ENCODE measurements at regions not wholly inside any gene's neighbourhood (a gene's known extent, or its start where the extent isn't known, plus 50 kb on each side); places are given as distances from the start of the nearest gene placed in this dataset.

DNA sequence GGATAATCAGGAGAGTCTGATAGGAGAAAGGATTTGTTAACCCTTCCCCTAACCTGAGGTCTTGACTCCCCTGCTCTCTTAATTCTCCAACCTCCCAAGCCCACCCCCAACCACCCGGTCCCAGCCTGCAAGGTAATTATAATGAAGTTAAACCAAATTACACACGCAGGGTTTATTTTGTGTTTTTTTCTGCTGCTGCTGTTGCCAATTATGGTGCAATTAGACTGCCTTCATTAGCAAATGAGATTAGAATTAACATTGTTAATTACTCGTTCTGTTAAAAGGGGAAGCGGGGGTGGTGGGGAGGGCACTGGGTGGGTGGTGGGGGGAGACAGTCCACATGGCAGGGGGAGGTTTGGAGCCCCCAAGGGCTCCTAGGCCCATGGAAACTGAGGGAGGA is 128.9 kb downstream of the CCT6B start:
- Histone ChIP-seq H3F3A (replicated peaks; ENCODE audit: low read depth) (no peaks in the 10 kb centered on the region), H3K9me2 (ENCODE audit: insufficient read depth) (no peaks in the 10 kb centered on the region), H3K27ac (ENCODE audit: low read depth) (no peak overlapping the region), H3K4me3 (no peak overlapping the region), H4K20me1 (replicated peaks; ENCODE audit: insufficient read depth) (no peaks in the 10 kb centered on the region), H3K4me1 (ENCODE audit: insufficient read depth) (peaks cover 19% of the 10 kb centered on the region), H3K36me3 (ENCODE audit: insufficient read depth) (no peaks in the 10 kb centered on the region), H2AFZ (peak overlapping the region; percentile 76; the same call in 1 of the 2 replicates), H3K79me2 (replicated peaks; ENCODE audit: insufficient read depth) (no peaks in the 10 kb centered on the region), H3K4me2 (peak overlapping the region; percentile 38; the same call in 1 of the 2 replicates), H3K27me3 (ENCODE audit: insufficient read depth) (no peaks in the 10 kb centered on the region)
- H3K27me3 Mint-ChIP-seq (ENCODE audit: insufficient read depth, low read depth, poor library complexity) = peaks cover 5% of the 10 kb centered on the region
- no peaks in the 10 kb centered on the region; the same call in 2 of the 3 replicates for H3K9me3 Mint-ChIP-seq
- peaks cover 38% of the 10 kb centered on the region for H3K4me1 Mint-ChIP-seq
- DNase-seq (ENCODE audit: low spot score) (no peak), ATAC-seq (no peak)
- no peak overlapping the region for H3K4me3 Mint-ChIP-seq
- TF ChIP-seq EZH2 (IDR thresholded peaks at IDR 0.05; ENCODE audit: low read depth, unreplicated experiment) = no peak
- TF ChIP-seq POLR2AphosphoS5 (IDR thresholded peaks at IDR 0.05; ENCODE audit: low read depth) = no peak
- no peak for TF ChIP-seq ZNF462 (CRISPR knock-in tag; IDR thresholded peaks at IDR 0.05)
- no peak for TF ChIP-seq REST (IDR thresholded peaks at IDR 0.05; ENCODE audit: unreplicated experiment)
- TF ChIP-seq ZNF114 (CRISPR knock-in tag; IDR thresholded peaks at IDR 0.05) = no peak
- no peak for TF ChIP-seq EZH2phosphoT487 (IDR thresholded peaks at IDR 0.05; ENCODE audit: unreplicated experiment)
- no peak for TF ChIP-seq CREB1 (CRISPR knock-in tag; IDR thresholded peaks at IDR 0.05; ENCODE audit: low read depth)
- TF ChIP-seq JUNB (IDR thresholded peaks at IDR 0.05; ENCODE audit: unreplicated experiment) = no peak
- TF ChIP-seq, protein P1, sequence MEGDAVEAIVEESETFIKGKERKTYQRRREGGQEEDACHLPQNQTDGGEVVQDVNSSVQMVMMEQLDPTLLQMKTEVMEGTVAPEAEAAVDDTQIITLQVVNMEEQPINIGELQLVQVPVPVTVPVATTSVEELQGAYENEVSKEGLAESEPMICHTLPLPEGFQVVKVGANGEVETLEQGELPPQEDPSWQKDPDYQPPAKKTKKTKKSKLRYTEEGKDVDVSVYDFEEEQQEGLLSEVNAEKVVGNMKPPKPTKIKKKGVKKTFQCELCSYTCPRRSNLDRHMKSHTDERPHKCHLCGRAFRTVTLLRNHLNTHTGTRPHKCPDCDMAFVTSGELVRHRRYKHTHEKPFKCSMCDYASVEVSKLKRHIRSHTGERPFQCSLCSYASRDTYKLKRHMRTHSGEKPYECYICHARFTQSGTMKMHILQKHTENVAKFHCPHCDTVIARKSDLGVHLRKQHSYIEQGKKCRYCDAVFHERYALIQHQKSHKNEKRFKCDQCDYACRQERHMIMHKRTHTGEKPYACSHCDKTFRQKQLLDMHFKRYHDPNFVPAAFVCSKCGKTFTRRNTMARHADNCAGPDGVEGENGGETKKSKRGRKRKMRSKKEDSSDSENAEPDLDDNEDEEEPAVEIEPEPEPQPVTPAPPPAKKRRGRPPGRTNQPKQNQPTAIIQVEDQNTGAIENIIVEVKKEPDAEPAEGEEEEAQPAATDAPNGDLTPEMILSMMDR (conservative IDR thresholded peaks at IDR 0.05; ENCODE audit: low read depth in 2 of 2) = no peak
- TF ChIP-seq ZNF331 (CRISPR knock-in tag; IDR thresholded peaks at IDR 0.05; ENCODE audit: low read depth) = no peak
- TF ChIP-seq ETS1 (IDR thresholded peaks at IDR 0.05) = no peak
- no peak for TF ChIP-seq NANOG (IDR thresholded peaks at IDR 0.05; ENCODE audit: borderline replicate concordance)
- no peak for TF ChIP-seq STAT1 (IDR thresholded peaks at IDR 0.05; ENCODE audit: unreplicated experiment)
- no peak overlapping the region for H3K27ac Mint-ChIP-seq
- no peaks in the 10 kb centered on the region for H3K36me3 Mint-ChIP-seq (ENCODE audit: low read depth)
